ENCODE measurements at regions not wholly inside any gene's neighbourhood (a gene's known extent, or its start where the extent isn't known, plus 50 kb on each side); places are given as distances from the start of the nearest gene placed in this dataset.

DNA sequence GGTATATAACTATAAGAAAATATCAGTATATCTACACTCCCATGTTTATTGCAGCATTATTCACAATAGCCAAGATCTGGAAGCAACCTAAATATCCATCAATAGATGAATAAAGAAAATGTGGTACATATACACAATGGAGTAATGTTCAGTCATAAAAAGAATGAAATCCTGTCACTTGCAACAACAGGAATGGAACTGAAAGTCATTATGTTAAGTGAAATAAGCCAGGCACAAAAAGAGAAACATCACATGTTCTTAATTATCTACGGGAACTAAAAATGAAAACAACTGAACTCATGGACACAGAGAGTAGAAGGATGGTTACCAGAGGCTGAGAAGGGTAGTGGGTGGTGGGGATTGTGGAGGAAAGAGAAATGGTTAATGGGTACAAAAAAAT lies 665.2 kb downstream of the TBC1D4 start:
- no peak for TF ChIP-seq TAF1 (IDR thresholded peaks at IDR 0.05; ENCODE audit: low read depth)
- no peak for TF ChIP-seq CEBPB (IDR thresholded peaks at IDR 0.05)
- no peak for TF ChIP-seq EGR1 (IDR thresholded peaks at IDR 0.05)
- TF ChIP-seq, protein P1, sequence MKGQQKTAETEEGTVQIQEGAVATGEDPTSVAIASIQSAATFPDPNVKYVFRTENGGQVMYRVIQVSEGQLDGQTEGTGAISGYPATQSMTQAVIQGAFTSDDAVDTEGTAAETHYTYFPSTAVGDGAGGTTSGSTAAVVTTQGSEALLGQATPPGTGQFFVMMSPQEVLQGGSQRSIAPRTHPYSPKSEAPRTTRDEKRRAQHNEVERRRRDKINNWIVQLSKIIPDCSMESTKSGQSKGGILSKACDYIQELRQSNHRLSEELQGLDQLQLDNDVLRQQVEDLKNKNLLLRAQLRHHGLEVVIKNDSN (IDR thresholded peaks at IDR 0.05), result no peak
- no peak for TF ChIP-seq NFIC (IDR thresholded peaks at IDR 0.05)
- TF ChIP-seq RAD21 (IDR thresholded peaks at IDR 0.05; ENCODE audit: low read depth), result no peak
- TF ChIP-seq TEAD4 (IDR thresholded peaks at IDR 0.05), result no peak
- no peak for TF ChIP-seq EP300 (IDR thresholded peaks at IDR 0.05; ENCODE audit: borderline replicate concordance)
- TF ChIP-seq, protein P2, sequence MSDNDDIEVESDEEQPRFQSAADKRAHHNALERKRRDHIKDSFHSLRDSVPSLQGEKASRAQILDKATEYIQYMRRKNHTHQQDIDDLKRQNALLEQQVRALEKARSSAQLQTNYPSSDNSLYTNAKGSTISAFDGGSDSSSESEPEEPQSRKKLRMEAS (IDR thresholded peaks at IDR 0.05), result no peak
- TF ChIP-seq YY1 (IDR thresholded peaks at IDR 0.05; ENCODE audit: low read depth), result no peak
- no peak for TF ChIP-seq ZBTB7A (IDR thresholded peaks at IDR 0.05; ENCODE audit: low read depth)
- TF ChIP-seq FOXM1 (IDR thresholded peaks at IDR 0.05; ENCODE audit: borderline replicate concordance, low read depth), result no peak
- no peak for TF ChIP-seq CREB1 (IDR thresholded peaks at IDR 0.05; ENCODE audit: low read depth)

DNA sequence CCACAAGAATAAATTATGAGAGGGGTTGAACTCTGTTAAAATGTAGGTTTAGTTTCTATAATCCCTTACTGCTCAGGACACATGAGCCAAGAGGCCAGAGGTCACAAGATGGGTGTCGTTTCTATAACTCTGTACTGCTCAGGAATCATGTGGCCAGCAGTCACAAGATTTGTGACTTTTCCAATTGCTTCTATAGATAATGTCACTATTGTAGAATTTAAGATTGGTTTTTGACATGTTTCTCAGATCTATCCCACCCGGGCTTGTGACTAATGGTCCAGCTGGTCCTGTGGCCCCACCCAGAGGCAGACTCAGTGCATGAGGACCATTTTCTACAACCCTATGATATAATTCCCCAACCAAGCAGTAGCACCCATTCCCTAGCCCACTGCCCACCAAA lies 662.0 kb upstream of the KLF12 start:
- no peak for TF ChIP-seq EP300 (IDR thresholded peaks at IDR 0.05; ENCODE audit: borderline replicate concordance)
- no peak for TF ChIP-seq CREB1 (IDR thresholded peaks at IDR 0.05; ENCODE audit: low read depth)
- TF ChIP-seq RAD21 (IDR thresholded peaks at IDR 0.05; ENCODE audit: low read depth), result no peak
- TF ChIP-seq TEAD4 (IDR thresholded peaks at IDR 0.05), result no peak
- no peak for TF ChIP-seq ZBTB7A (IDR thresholded peaks at IDR 0.05; ENCODE audit: low read depth)
- TF ChIP-seq, protein P1 (IDR thresholded peaks at IDR 0.05), result no peak
- TF ChIP-seq NFIC (IDR thresholded peaks at IDR 0.05), result no peak
- TF ChIP-seq YY1 (IDR thresholded peaks at IDR 0.05; ENCODE audit: low read depth), result no peak
- no peak for TF ChIP-seq TAF1 (IDR thresholded peaks at IDR 0.05; ENCODE audit: low read depth)

DNA sequence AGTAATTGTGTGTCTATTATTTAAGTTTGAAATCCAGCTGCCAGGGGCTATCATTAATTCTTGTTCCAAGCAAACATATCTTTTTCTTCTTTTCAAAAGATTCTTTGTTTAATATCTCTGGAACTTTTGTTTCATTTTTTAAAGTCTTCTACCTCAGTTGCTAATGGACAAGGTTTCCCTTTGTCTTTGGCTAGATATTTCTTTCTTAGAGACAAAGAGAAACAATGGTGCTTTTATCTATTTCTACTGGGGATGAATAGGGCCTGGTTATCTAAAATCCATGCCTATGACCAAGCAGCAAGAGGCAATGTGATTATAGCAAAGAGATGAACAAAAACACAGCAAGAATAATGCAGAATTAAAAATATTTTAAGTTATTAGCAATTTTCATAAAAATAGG lies 661.3 kb upstream of the KLF12 start:
- no peak for TF ChIP-seq NFIC (IDR thresholded peaks at IDR 0.05)
- TF ChIP-seq TEAD4 (IDR thresholded peaks at IDR 0.05), result no peak
- TF ChIP-seq RAD21 (IDR thresholded peaks at IDR 0.05; ENCODE audit: low read depth), result no peak
- no peak for TF ChIP-seq CEBPB (IDR thresholded peaks at IDR 0.05)
- no peak for TF ChIP-seq ZBTB7A (IDR thresholded peaks at IDR 0.05; ENCODE audit: low read depth)
- no peak for TF ChIP-seq YY1 (IDR thresholded peaks at IDR 0.05; ENCODE audit: low read depth)
- TF ChIP-seq, protein P3, sequence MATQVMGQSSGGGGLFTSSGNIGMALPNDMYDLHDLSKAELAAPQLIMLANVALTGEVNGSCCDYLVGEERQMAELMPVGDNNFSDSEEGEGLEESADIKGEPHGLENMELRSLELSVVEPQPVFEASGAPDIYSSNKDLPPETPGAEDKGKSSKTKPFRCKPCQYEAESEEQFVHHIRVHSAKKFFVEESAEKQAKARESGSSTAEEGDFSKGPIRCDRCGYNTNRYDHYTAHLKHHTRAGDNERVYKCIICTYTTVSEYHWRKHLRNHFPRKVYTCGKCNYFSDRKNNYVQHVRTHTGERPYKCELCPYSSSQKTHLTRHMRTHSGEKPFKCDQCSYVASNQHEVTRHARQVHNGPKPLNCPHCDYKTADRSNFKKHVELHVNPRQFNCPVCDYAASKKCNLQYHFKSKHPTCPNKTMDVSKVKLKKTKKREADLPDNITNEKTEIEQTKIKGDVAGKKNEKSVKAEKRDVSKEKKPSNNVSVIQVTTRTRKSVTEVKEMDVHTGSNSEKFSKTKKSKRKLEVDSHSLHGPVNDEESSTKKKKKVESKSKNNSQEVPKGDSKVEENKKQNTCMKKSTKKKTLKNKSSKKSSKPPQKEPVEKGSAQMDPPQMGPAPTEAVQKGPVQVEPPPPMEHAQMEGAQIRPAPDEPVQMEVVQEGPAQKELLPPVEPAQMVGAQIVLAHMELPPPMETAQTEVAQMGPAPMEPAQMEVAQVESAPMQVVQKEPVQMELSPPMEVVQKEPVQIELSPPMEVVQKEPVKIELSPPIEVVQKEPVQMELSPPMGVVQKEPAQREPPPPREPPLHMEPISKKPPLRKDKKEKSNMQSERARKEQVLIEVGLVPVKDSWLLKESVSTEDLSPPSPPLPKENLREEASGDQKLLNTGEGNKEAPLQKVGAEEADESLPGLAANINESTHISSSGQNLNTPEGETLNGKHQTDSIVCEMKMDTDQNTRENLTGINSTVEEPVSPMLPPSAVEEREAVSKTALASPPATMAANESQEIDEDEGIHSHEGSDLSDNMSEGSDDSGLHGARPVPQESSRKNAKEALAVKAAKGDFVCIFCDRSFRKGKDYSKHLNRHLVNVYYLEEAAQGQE (IDR thresholded peaks at IDR 0.05; ENCODE audit: low read depth), result no peak
- TF ChIP-seq, protein P1 (IDR thresholded peaks at IDR 0.05), result no peak
- TF ChIP-seq TAF1 (IDR thresholded peaks at IDR 0.05; ENCODE audit: low read depth), result no peak
- TF ChIP-seq CREB1 (IDR thresholded peaks at IDR 0.05; ENCODE audit: low read depth), result no peak
- no peak for TF ChIP-seq EP300 (IDR thresholded peaks at IDR 0.05; ENCODE audit: borderline replicate concordance)
- TF ChIP-seq EGR1 (IDR thresholded peaks at IDR 0.05), result no peak
- TF ChIP-seq FOXM1 (IDR thresholded peaks at IDR 0.05; ENCODE audit: borderline replicate concordance, low read depth), result no peak
- TF ChIP-seq, protein P2 (IDR thresholded peaks at IDR 0.05), result no peak
- TF ChIP-seq TCF12 (IDR thresholded peaks at IDR 0.05; ENCODE audit: low read depth), result no peak

DNA sequence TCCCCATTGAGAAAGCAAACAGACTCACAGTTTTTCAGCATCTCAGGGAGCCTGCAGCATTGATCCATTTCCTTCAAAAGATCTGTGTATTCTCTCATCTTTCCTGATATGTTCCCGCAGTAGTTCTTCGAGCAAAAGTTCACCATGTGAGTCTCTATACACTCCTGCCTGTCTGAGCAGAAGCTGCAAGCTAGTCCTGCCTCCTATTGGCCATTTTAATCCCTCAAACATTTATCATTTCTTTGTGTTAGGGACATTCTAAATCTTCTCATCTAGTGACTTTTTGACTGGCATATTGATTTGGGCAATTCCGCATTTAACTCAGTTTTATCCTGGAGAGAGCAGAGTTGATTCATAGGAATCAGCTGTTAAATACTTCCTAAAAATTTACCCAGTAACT lies 660.4 kb upstream of the KLF12 start:
- TF ChIP-seq TEAD4 (IDR thresholded peaks at IDR 0.05) (no peak), RAD21 (IDR thresholded peaks at IDR 0.05; ENCODE audit: low read depth) (no peak), EGR1 (IDR thresholded peaks at IDR 0.05) (no peak), NFIC (IDR thresholded peaks at IDR 0.05) (no peak), YY1 (IDR thresholded peaks at IDR 0.05; ENCODE audit: low read depth) (no peak), CEBPB (IDR thresholded peaks at IDR 0.05) (no peak), TCF12 (IDR thresholded peaks at IDR 0.05; ENCODE audit: low read depth) (no peak), FOXM1 (IDR thresholded peaks at IDR 0.05; ENCODE audit: borderline replicate concordance, low read depth) (no peak), ZBTB7A (IDR thresholded peaks at IDR 0.05; ENCODE audit: low read depth) (no peak), TAF1 (IDR thresholded peaks at IDR 0.05; ENCODE audit: low read depth) (no peak), CREB1 (IDR thresholded peaks at IDR 0.05; ENCODE audit: low read depth) (no peak), EP300 (IDR thresholded peaks at IDR 0.05; ENCODE audit: borderline replicate concordance) (no peak)
- TF ChIP-seq, protein P2 (IDR thresholded peaks at IDR 0.05), result no peak
- TF ChIP-seq, protein P3 (IDR thresholded peaks at IDR 0.05; ENCODE audit: low read depth), result no peak
- TF ChIP-seq, protein P1 (IDR thresholded peaks at IDR 0.05), result no peak

Measured in Ishikawa (cell line).